Lower leg skin (tissue), 3 donors: ENCODE measurements at regions not wholly inside any gene's neighbourhood (a gene's known extent, or its start where the extent isn't known, plus 50 kb on each side); places are given as distances from the start of the nearest gene placed in this dataset.
"Not testable (repeated sequence)": the region's sequence is repeated elsewhere in the genome, so short reads cannot be mapped to it uniquely, and the experiment has no call there.

ENCODE experiments used
- POLR2A ChIP-seq, 2 donors: fragments of 450-650 bp; IDR thresholded peaks; one replicate each; pipeline ENCODE4 v1.6.1; 2016 to 2017; ENCODE audit warnings: antibody characterized with exemption in 2 of 2, mild to moderate bottlenecking in 1 of 2, moderate library complexity in 1 of 2
- TF ChIP-seq, protein P1 (sequence below), 3 donors: fragments of 450-650 bp; IDR thresholded peaks; one replicate each; pipeline ENCODE4 v1.5.1; 2016; ENCODE audit warnings: antibody characterized with exemption in 3 of 3, mild to moderate bottlenecking in 3 of 3, moderate library complexity in 2 of 3

DNA sequence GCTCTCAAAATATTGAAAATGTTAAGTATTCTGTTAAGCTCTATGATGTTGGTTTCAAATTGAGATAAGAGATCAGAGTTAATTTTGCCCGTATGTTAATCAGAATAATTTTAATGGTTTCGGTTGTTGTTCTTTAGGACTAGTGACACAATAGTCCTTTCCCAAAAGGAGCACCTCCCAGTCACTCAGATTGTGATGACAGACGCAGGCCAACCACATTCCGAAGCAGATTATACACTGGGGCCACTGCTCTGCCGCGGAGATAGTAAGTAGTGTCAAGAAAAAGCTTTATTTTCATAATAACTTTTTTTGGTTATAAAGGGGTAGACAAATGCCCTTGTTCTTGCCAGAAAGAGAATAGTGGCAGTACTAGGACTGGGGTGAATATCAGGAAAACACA, 265.5 kb upstream of the SPATA31A3 start:
- TF ChIP-seq, protein P1, sequence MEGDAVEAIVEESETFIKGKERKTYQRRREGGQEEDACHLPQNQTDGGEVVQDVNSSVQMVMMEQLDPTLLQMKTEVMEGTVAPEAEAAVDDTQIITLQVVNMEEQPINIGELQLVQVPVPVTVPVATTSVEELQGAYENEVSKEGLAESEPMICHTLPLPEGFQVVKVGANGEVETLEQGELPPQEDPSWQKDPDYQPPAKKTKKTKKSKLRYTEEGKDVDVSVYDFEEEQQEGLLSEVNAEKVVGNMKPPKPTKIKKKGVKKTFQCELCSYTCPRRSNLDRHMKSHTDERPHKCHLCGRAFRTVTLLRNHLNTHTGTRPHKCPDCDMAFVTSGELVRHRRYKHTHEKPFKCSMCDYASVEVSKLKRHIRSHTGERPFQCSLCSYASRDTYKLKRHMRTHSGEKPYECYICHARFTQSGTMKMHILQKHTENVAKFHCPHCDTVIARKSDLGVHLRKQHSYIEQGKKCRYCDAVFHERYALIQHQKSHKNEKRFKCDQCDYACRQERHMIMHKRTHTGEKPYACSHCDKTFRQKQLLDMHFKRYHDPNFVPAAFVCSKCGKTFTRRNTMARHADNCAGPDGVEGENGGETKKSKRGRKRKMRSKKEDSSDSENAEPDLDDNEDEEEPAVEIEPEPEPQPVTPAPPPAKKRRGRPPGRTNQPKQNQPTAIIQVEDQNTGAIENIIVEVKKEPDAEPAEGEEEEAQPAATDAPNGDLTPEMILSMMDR (IDR thresholded peaks at IDR 0.05) = not testable (repeated sequence)
- not testable (repeated sequence) for TF ChIP-seq POLR2A (IDR thresholded peaks at IDR 0.05)
